ENCODE measurements at regions not wholly inside any gene's neighbourhood (a gene's known extent, or its start where the extent isn't known, plus 50 kb on each side); places are given as distances from the start of the nearest gene placed in this dataset.

- TF ChIP-seq ZNF580 (tag by site-specific recombination; IDR thresholded peaks at IDR 0.05) (no peak), ZNF660 (tag by site-specific recombination; IDR thresholded peaks at IDR 0.05) (no peak), CTCF (tag by site-specific recombination; IDR thresholded peaks at IDR 0.05) (no peak), TSHZ1 (tag by site-specific recombination; IDR thresholded peaks at IDR 0.05; ENCODE audit: borderline replicate concordance) (no peak), HOXA7 (CRISPR knock-in tag; IDR thresholded peaks at IDR 0.05; ENCODE audit: borderline replicate concordance) (no peak), WT1 (tag by site-specific recombination; IDR thresholded peaks at IDR 0.05) (no peak), KLF8 (tag by site-specific recombination; IDR thresholded peaks at IDR 0.05) (no peak), ZNF18 (tag by site-specific recombination; IDR thresholded peaks at IDR 0.05) (no peak), SCRT1 (tag by site-specific recombination; IDR thresholded peaks at IDR 0.05; ENCODE audit: borderline replicate concordance) (no peak), ZNF133 (tag by site-specific recombination; IDR thresholded peaks at IDR 0.05) (no peak), ZNF510 (tag by site-specific recombination; IDR thresholded peaks at IDR 0.05; ENCODE audit: insufficient replicate concordance) (no peak)
These were observed 1414.1 kb downstream of the LRRC4C start for GRCh38 chr11:40045312-40045711.

All from HEK293 (cell line).